ENCODE measurements at regions not wholly inside any gene's neighbourhood (a gene's known extent, or its start where the extent isn't known, plus 50 kb on each side); places are given as distances from the start of the nearest gene placed in this dataset.

DNA sequence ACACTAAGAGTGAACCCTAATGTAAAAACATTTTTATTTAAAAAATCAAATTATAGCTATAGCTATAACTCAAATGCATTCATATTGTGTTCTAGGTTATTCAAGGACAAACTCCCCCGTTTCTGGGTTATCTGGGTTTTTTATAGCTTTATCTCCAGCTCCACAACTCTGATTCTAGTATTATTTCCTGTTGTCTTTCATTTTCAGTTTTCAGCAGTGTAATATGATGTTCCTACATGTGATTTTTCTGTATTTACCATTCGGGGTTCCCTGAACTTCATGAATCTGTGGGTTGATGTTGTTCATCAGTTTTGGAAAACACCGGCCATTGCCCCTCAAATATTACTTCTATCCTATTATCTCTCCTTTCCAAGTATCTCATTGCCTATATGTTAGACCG lies 221.9 kb upstream of the FOXN3 start:
- Histone ChIP-seq H3K4me3 (ENCODE audit: low read length) (no peak overlapping the region), H3K27ac (ENCODE audit: low read length) (no peak overlapping the region), H3K9me3 (ENCODE audit: control insufficient read depth, low read depth, low read length) (no peaks in the 10 kb centered on the region), H3K9ac (ENCODE audit: low read length) (no peak overlapping the region), H3K36me3 (ENCODE audit: control insufficient read depth, low read depth, low read length) (no peaks in the 10 kb centered on the region), H3K27me3 (ENCODE audit: control insufficient read depth, insufficient read depth, low read length) (no peaks in the 10 kb centered on the region), H3K4me1 (ENCODE audit: control insufficient read depth, low read depth, low read length) (peaks cover 11% of the 10 kb centered on the region)

- H3K4me3 ChIP-seq (ENCODE audit: low read length), result no peak overlapping the region
- no peaks in the 10 kb centered on the region for H3K36me3 ChIP-seq (ENCODE audit: control insufficient read depth, low read depth, low read length)
- H3K9ac ChIP-seq (ENCODE audit: low read length), result no peak overlapping the region
- no peaks in the 10 kb centered on the region for H3K9me3 ChIP-seq (ENCODE audit: control insufficient read depth, low read depth, low read length)
- peaks cover 11% of the 10 kb centered on the region for H3K4me1 ChIP-seq (ENCODE audit: control insufficient read depth, low read depth, low read length)
- no peak overlapping the region for H3K27ac ChIP-seq (ENCODE audit: low read length)
- no peaks in the 10 kb centered on the region for H3K27me3 ChIP-seq (ENCODE audit: control insufficient read depth, insufficient read depth, low read length)
These were observed 220.5 kb upstream of the FOXN3 start for GRCh38 chr14:89637581-89637980.

- Histone ChIP-seq H3K27ac (ENCODE audit: low read length) (no peak overlapping the region), H3K4me3 (ENCODE audit: low read length) (no peak overlapping the region), H3K36me3 (ENCODE audit: control insufficient read depth, low read depth, low read length) (no peaks in the 10 kb centered on the region), H3K9me3 (ENCODE audit: control insufficient read depth, low read depth, low read length) (no peaks in the 10 kb centered on the region), H3K27me3 (ENCODE audit: control insufficient read depth, insufficient read depth, low read length) (no peaks in the 10 kb centered on the region), H3K9ac (ENCODE audit: low read length) (no peak overlapping the region), H3K4me1 (ENCODE audit: control insufficient read depth, low read depth, low read length) (peaks cover 16% of the 10 kb centered on the region)
These were observed 218.6 kb upstream of the FOXN3 start for GRCh38 chr14:89635615-89636014.

- Histone ChIP-seq H3K4me3 (ENCODE audit: low read length) (no peak overlapping the region), H3K4me1 (ENCODE audit: control insufficient read depth, low read depth, low read length) (peaks cover 30% of the 10 kb centered on the region), H3K9ac (ENCODE audit: low read length) (no peak overlapping the region), H3K27me3 (ENCODE audit: control insufficient read depth, insufficient read depth, low read length) (no peaks in the 10 kb centered on the region), H3K27ac (ENCODE audit: low read length) (no peak overlapping the region), H3K9me3 (ENCODE audit: control insufficient read depth, low read depth, low read length) (no peaks in the 10 kb centered on the region), H3K36me3 (ENCODE audit: control insufficient read depth, low read depth, low read length) (no peaks in the 10 kb centered on the region)
These were observed 217.0 kb upstream of the FOXN3 start for GRCh38 chr14:89634037-89634436.

DNA sequence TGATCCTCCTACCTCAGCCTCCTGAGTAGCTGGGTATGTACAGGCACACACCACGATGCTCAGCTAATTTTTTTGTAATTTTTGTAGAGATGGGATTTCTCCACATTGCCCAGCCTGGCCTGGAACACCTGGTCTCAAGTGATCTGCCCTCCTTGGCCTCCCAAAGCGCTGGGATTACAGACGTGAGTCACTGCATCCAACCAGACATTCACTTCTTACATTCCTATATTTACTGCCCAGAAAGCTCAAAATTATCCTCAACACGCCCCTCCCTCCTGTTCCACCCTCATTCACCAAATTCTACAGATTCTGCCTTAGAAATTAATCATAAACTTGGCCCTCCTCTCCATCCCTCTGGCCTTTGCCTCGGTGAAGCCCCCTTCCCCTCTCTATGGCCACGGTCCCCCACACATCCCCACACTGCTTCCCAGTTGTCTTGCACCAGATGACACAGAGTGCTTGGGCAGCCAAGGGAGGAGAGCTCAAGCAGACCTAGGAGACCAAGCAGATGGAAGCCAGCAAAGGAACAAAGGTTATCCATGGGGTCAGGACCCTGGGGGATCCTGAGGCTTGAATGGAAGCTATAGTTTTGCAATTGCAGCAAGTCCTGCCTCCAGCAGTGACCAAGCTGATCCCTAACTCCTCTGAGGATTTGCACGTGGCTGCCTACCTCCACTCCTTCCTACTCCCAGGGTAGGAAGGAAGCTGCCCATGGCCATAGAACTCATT lies 213.2 kb upstream of the FOXN3 start:
- no peaks in the 10 kb centered on the region for H3K27me3 ChIP-seq (ENCODE audit: control insufficient read depth, insufficient read depth, low read length)
- H3K4me1 ChIP-seq (ENCODE audit: control insufficient read depth, low read depth, low read length), result peaks cover 25% of the 10 kb centered on the region
- no peak overlapping the region for H3K9ac ChIP-seq (ENCODE audit: low read length)
- H3K27ac ChIP-seq (ENCODE audit: low read length), result no peak overlapping the region
- no peaks in the 10 kb centered on the region for H3K9me3 ChIP-seq (ENCODE audit: control insufficient read depth, low read depth, low read length)
- no peak overlapping the region for H3K4me3 ChIP-seq (ENCODE audit: low read length)
- H3K36me3 ChIP-seq (ENCODE audit: control insufficient read depth, low read depth, low read length), result no peaks in the 10 kb centered on the region

- Histone ChIP-seq H3K36me3 (ENCODE audit: control insufficient read depth, low read depth, low read length) (no peaks in the 10 kb centered on the region), H3K4me1 (ENCODE audit: control insufficient read depth, low read depth, low read length) (peaks cover 25% of the 10 kb centered on the region), H3K27ac (ENCODE audit: low read length) (no peak overlapping the region), H3K27me3 (ENCODE audit: control insufficient read depth, insufficient read depth, low read length) (no peaks in the 10 kb centered on the region), H3K9ac (ENCODE audit: low read length) (no peak overlapping the region), H3K4me3 (ENCODE audit: low read length) (no peak overlapping the region), H3K9me3 (ENCODE audit: control insufficient read depth, low read depth, low read length) (no peaks in the 10 kb centered on the region)
These were observed 212.3 kb upstream of the FOXN3 start for GRCh38 chr14:89629383-89629782.

- no peak overlapping the region for H3K9ac ChIP-seq (ENCODE audit: low read length)
- H3K27ac ChIP-seq (ENCODE audit: low read length), result no peak overlapping the region
- H3K4me3 ChIP-seq (ENCODE audit: low read length), result no peak overlapping the region
- peaks cover 25% of the 10 kb centered on the region for H3K4me1 ChIP-seq (ENCODE audit: control insufficient read depth, low read depth, low read length)
- no peaks in the 10 kb centered on the region for H3K27me3 ChIP-seq (ENCODE audit: control insufficient read depth, insufficient read depth, low read length)
- no peaks in the 10 kb centered on the region for H3K36me3 ChIP-seq (ENCODE audit: control insufficient read depth, low read depth, low read length)
- no peaks in the 10 kb centered on the region for H3K9me3 ChIP-seq (ENCODE audit: control insufficient read depth, low read depth, low read length)
These were observed 211.5 kb upstream of the FOXN3 start for GRCh38 chr14:89628521-89628920.

DNA sequence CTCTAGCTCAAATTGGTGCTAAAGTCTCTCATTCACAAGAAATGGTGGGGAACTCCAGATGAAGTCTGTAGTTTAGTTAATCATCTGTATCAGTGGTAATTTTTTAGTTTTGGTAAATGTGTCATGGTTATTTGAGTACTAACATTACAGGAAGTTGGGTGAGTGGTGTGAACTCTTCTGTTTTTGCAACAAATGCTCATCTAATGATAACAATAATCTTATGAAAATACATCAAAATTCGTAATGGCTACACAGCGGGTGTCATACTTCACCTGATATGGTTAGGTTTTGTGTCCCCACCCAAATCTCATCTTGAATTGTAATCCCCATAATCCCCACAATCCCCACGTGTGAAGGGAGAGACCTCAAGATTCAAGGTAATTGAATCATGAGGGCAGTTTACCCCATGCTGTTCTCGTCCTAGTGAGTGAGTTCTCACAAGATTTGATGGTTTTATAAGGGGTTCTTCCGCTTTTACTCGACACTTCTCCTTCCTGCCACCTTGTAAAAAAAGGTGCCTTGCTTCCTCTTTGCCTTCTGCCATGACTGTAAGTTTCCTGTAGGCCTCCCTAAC lies 209.3 kb upstream of the FOXN3 start:
- Histone ChIP-seq H3K4me1 (ENCODE audit: control insufficient read depth, low read depth, low read length) (peaks cover 25% of the 10 kb centered on the region), H3K36me3 (ENCODE audit: control insufficient read depth, low read depth, low read length) (no peaks in the 10 kb centered on the region), H3K9me3 (ENCODE audit: control insufficient read depth, low read depth, low read length) (no peaks in the 10 kb centered on the region), H3K27me3 (ENCODE audit: control insufficient read depth, insufficient read depth, low read length) (no peaks in the 10 kb centered on the region), H3K27ac (ENCODE audit: low read length) (no peak overlapping the region), H3K9ac (ENCODE audit: low read length) (no peak overlapping the region), H3K4me3 (ENCODE audit: low read length) (no peak overlapping the region)

GRCh38 chr14:89625731-89626232 lies 208.7 kb upstream of the FOXN3 start:
- peaks cover 25% of the 10 kb centered on the region for H3K4me1 ChIP-seq (ENCODE audit: control insufficient read depth, low read depth, low read length)
- H3K9ac ChIP-seq (ENCODE audit: low read length), result no peak overlapping the region
- H3K4me3 ChIP-seq (ENCODE audit: low read length), result no peak overlapping the region

DNA sequence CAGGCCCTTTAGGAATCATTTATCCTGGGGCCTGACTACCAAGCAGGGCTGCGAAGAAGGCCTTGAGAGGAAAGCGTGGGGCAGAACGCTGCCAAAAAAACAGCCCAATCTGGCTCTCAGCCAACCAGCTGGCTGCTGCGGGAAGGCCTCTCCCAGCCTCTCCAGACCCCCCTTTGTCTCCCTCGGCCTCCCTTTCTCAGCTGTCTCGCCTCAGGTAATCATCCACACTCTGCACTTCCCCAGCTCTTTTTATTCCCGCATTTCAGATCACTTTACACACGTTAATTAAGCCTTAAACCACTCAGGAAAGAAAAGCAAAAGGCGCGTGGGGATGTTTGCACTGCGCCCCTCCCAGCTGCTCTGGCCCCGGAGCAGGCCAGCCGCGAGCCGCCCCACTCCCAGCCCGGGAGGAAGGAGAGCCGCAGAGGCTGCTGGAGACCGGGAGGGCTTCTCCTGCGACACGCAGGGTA lies 208.2 kb upstream of the FOXN3 start:
- Histone ChIP-seq H3K4me1 (ENCODE audit: control insufficient read depth, low read depth, low read length) (peaks cover 26% of the 10 kb centered on the region), H3K27me3 (ENCODE audit: control insufficient read depth, insufficient read depth, low read length) (no peaks in the 10 kb centered on the region), H3K27ac (ENCODE audit: low read length) (no peak overlapping the region), H3K4me3 (ENCODE audit: low read length) (no peak overlapping the region), H3K9me3 (ENCODE audit: control insufficient read depth, low read depth, low read length) (no peaks in the 10 kb centered on the region), H3K9ac (ENCODE audit: low read length) (no peak overlapping the region), H3K36me3 (ENCODE audit: control insufficient read depth, low read depth, low read length) (no peaks in the 10 kb centered on the region)

More at GRCh38 chr14:89625731-89626232, 208.7 kb upstream of the FOXN3 start:
- Histone ChIP-seq H3K36me3 (ENCODE audit: control insufficient read depth, low read depth, low read length) (no peaks in the 10 kb centered on the region), H3K27me3 (ENCODE audit: control insufficient read depth, insufficient read depth, low read length) (no peaks in the 10 kb centered on the region), H3K9me3 (ENCODE audit: control insufficient read depth, low read depth, low read length) (no peaks in the 10 kb centered on the region), H3K27ac (ENCODE audit: low read length) (no peak overlapping the region)

- Histone ChIP-seq H3K27me3 (ENCODE audit: control insufficient read depth, insufficient read depth, low read length) (no peaks in the 10 kb centered on the region), H3K27ac (ENCODE audit: low read length) (no peak overlapping the region), H3K9ac (ENCODE audit: low read length) (no peak overlapping the region), H3K9me3 (ENCODE audit: control insufficient read depth, low read depth, low read length) (no peaks in the 10 kb centered on the region), H3K4me3 (ENCODE audit: low read length) (no peak overlapping the region), H3K4me1 (ENCODE audit: control insufficient read depth, low read depth, low read length) (peaks cover 27% of the 10 kb centered on the region), H3K36me3 (ENCODE audit: control insufficient read depth, low read depth, low read length) (no peaks in the 10 kb centered on the region)
These were observed 207.6 kb upstream of the FOXN3 start for GRCh38 chr14:89624500-89625156.
